ENCODE measurements at regions not wholly inside any gene's neighbourhood (a gene's known extent, or its start where the extent isn't known, plus 50 kb on each side); places are given as distances from the start of the nearest gene placed in this dataset.
"Not testable (repeated sequence)": the region's sequence is repeated elsewhere in the genome, so short reads cannot be mapped to it uniquely, and the experiment has no call there.

- DNase-seq = no peak
Observed at GRCh38 chr6:167662075-167662880, 164.4 kb upstream of the AFDN start.

- DNase-seq = no peak
Observed at GRCh38 chr6:167662881-167663205, 163.9 kb upstream of the AFDN start.

GRCh38 chr6:167663316-167663715 is 163.4 kb upstream of the AFDN start:
- DNase-seq = no peak

GRCh38 chr6:167663784-167664443 is 162.8 kb upstream of the AFDN start:
- no peak for DNase-seq

GRCh38 chr6:167664678-167665660 is 161.7 kb upstream of the AFDN start:
- no peak for DNase-seq

GRCh38 chr6:167665698-167666330 is 160.9 kb upstream of the AFDN start:
- DNase-seq = no peak

GRCh38 chr6:167666571-167667203 is 160.0 kb upstream of the AFDN start:
- no peak for DNase-seq

GRCh38 chr6:167667204-167668018 is 159.3 kb upstream of the AFDN start:
- DNase-seq = no peak

GRCh38 chr6:167668019-167668753 is 158.5 kb upstream of the AFDN start:
- DNase-seq = no peak

GRCh38 chr6:167668754-167669552 is 157.8 kb upstream of the AFDN start:
- DNase-seq = no peak

- DNase-seq = no peak
Observed at GRCh38 chr6:167669553-167669849, 157.2 kb upstream of the AFDN start.

- DNase-seq = no peak
Observed at GRCh38 chr6:167669870-167670802, 156.6 kb upstream of the AFDN start.

GRCh38 chr6:167670938-167671338 is 155.8 kb upstream of the AFDN start:
- no peak for DNase-seq

GRCh38 chr6:167671379-167671976 is 155.2 kb upstream of the AFDN start:
- DNase-seq = not testable (repeated sequence)

GRCh38 chr6:167671977-167672687 is 154.6 kb upstream of the AFDN start:
- no peak for DNase-seq

GRCh38 chr6:167672738-167673137 is 154.0 kb upstream of the AFDN start:
- no peak for DNase-seq

- DNase-seq = no peak
Observed at GRCh38 chr6:167673946-167674345, 152.8 kb upstream of the AFDN start.

GRCh38 chr6:167674486-167674885 is 152.2 kb upstream of the AFDN start:
- no peak for DNase-seq
